GM18873 (cell line): ENCODE measurements at regions not wholly inside any gene's neighbourhood (a gene's known extent, or its start where the extent isn't known, plus 50 kb on each side); places are given as distances from the start of the nearest gene placed in this dataset.

Source experiments
- ATAC-seq: cut with Tn5 transposase; IDR thresholded peaks from one replicate; pipeline ENCODE4 v1.9.1; 2021; ENCODE audit warnings: mild to moderate bottlenecking, moderate library complexity, moderate number of reproducible peaks; ENCODE audit not compliant: unreplicated experiment, low FRiP score

- no peak for ATAC-seq
Observed at GRCh38 chr11:59263225-59263894, 50.6 kb upstream of the MPEG1 start.
